Left ventricle myocardium inferior (tissue), 1 donor: ENCODE measurements at regions not wholly inside any gene's neighbourhood (a gene's known extent, or its start where the extent isn't known, plus 50 kb on each side); places are given as distances from the start of the nearest gene placed in this dataset.

Experiments
- DNase-seq: peaks from one replicate; pipeline ENCODE4 v3.0.0-alpha.2; 2020
- H3K27ac ChIP-seq: fragments of 200-600 bp; replicated peaks from 2 replicates; pipeline ENCODE4 v1.8.0; 2021
- H3K27me3 ChIP-seq: fragments of 200-600 bp; 2 replicates; pipeline ENCODE4 v1.8.0; 2021; ENCODE audit warnings: low read depth
- H3K36me3 ChIP-seq: fragments of 200-600 bp; 2 replicates; pipeline ENCODE4 v1.8.0; 2021
- H3K4me1 ChIP-seq: fragments of 200-600 bp; 2 replicates; pipeline ENCODE4 v1.8.0; 2021
- H3K4me3 ChIP-seq: fragments of 200-600 bp; 2 replicates; pipeline ENCODE4 v1.8.0; 2021; ENCODE audit warnings: mild to moderate bottlenecking, moderate library complexity
- H3K9me3 ChIP-seq: fragments of 200-600 bp; replicated peaks from 2 replicates; pipeline ENCODE4 v1.8.0; 2021
- intact Hi-C: fragments of 100-400 bp; cut with micrococcal nuclease; formaldehyde crosslinking; loops from one replicate; pipeline ENCODE4 v1.11.0; 2022
- TF ChIP-seq, protein P1 (sequence below): fragments of 200-600 bp; IDR thresholded peaks from 2 replicates; pipeline ENCODE4 v1.8.0; 2021; ENCODE audit warnings: antibody characterized with exemption, mild to moderate bottlenecking, borderline replicate concordance
- donor health status: DM: no; HTN: yes; CAD: no; lungs with severe emphysema.

- H3K4me1 ChIP-seq, result no peaks in the 10 kb centered on the region
- DNase-seq, result no peak
- no peak overlapping the region for H3K27ac ChIP-seq
- intact Hi-C loops, result no loop called here
- TF ChIP-seq, protein P1, sequence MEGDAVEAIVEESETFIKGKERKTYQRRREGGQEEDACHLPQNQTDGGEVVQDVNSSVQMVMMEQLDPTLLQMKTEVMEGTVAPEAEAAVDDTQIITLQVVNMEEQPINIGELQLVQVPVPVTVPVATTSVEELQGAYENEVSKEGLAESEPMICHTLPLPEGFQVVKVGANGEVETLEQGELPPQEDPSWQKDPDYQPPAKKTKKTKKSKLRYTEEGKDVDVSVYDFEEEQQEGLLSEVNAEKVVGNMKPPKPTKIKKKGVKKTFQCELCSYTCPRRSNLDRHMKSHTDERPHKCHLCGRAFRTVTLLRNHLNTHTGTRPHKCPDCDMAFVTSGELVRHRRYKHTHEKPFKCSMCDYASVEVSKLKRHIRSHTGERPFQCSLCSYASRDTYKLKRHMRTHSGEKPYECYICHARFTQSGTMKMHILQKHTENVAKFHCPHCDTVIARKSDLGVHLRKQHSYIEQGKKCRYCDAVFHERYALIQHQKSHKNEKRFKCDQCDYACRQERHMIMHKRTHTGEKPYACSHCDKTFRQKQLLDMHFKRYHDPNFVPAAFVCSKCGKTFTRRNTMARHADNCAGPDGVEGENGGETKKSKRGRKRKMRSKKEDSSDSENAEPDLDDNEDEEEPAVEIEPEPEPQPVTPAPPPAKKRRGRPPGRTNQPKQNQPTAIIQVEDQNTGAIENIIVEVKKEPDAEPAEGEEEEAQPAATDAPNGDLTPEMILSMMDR, result no peak
- no peaks in the 10 kb centered on the region for H3K36me3 ChIP-seq
- H3K9me3 ChIP-seq, result no peaks in the 10 kb centered on the region
- no peaks in the 10 kb centered on the region for H3K27me3 ChIP-seq
- H3K4me3 ChIP-seq, result no peak overlapping the region
Observed at GRCh38 chr9:22921742-22922141, 475.1 kb downstream of the DMRTA1 start.

DNA sequence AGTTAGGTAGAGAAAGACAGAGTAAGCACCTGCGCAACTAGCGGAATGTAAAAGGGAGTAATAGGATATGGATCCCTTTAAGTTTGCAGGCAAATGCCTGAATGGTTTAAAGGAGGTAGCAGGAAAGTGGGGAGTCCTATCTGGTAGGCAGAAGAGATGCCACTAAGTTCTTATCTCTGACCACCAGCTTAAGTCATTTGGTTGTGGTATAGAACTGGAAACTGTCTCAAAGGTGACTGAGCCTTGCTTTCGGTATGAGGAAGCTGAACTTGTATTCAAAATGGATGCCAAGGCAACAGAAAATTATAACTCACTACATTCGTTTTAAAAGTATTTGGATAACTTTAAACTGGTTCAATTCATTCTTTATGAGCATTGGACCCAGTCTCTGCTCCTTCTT is 475.6 kb downstream of the DMRTA1 start:
- Histone ChIP-seq H3K4me1 (no peaks in the 10 kb centered on the region), H3K36me3 (no peaks in the 10 kb centered on the region), H3K27ac (no peak overlapping the region), H3K9me3 (no peaks in the 10 kb centered on the region), H3K4me3 (no peak overlapping the region), H3K27me3 (no peaks in the 10 kb centered on the region)
- no peak for DNase-seq
- intact Hi-C loops, result no loop called here
- TF ChIP-seq, protein P1, result no peak

- DNase-seq, result no peak
- no peaks in the 10 kb centered on the region for H3K4me1 ChIP-seq
- no peak overlapping the region for H3K27ac ChIP-seq
- no peaks in the 10 kb centered on the region for H3K36me3 ChIP-seq
- intact Hi-C loops, result no loop called here
- TF ChIP-seq, protein P1, result no peak
- H3K4me3 ChIP-seq, result no peak overlapping the region
- H3K27me3 ChIP-seq, result no peaks in the 10 kb centered on the region
- H3K9me3 ChIP-seq, result no peaks in the 10 kb centered on the region
Observed at GRCh38 chr9:22954550-22954949, 507.9 kb downstream of the DMRTA1 start.

GRCh38 chr9:22954964-22955363 is 508.3 kb downstream of the DMRTA1 start:
- H3K4me3 ChIP-seq, result no peak overlapping the region
- intact Hi-C loops, result no loop called here

DNA sequence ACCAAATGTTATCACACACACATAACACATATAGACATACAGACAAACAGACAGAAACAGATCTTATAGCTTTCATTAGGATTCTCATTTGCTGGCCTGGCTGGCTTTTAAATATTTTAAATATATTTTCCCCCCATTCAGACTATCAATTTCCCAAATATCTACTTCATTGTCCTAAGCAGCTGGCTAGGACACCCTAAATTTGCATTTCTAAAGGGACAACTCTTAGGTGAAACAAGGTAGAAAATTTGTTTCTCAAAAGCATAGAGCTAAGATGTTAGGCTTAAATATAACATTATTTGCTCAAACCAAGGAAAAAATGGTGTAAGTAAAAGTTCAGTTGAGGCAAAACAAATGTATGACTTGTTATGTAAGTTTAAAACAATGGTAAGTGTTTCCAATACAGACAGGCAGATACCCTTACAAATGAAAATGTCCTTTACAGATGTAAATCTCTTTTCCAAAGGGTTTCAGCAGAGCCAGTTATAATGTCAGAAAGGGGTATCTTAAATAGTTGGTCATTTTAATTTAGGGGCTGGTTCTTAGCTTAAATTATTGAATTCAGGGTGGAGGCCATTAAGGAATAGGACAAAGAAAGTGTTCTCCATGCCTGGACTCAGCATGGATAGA is 522.8 kb downstream of the DMRTA1 start:
- intact Hi-C loops, result no loop called here
- no peaks in the 10 kb centered on the region for H3K36me3 ChIP-seq
- H3K27ac ChIP-seq, result no peak overlapping the region
- H3K9me3 ChIP-seq, result no peaks in the 10 kb centered on the region
- TF ChIP-seq, protein P1, result no peak
- DNase-seq, result no peak
- no peak overlapping the region for H3K4me3 ChIP-seq
- no peaks in the 10 kb centered on the region for H3K4me1 ChIP-seq
- no peaks in the 10 kb centered on the region for H3K27me3 ChIP-seq

More at GRCh38 chr9:22954964-22955363, 508.3 kb downstream of the DMRTA1 start:
- Histone ChIP-seq H3K9me3 (no peaks in the 10 kb centered on the region), H3K27me3 (no peaks in the 10 kb centered on the region), H3K27ac (no peak overlapping the region), H3K36me3 (no peaks in the 10 kb centered on the region), H3K4me1 (no peaks in the 10 kb centered on the region)
- no peak for DNase-seq
- TF ChIP-seq, protein P1, result no peak
